GM23338 (cell line): ENCODE measurements at regions not wholly inside any gene's neighbourhood (a gene's known extent, or its start where the extent isn't known, plus 50 kb on each side); places are given as distances from the start of the nearest gene placed in this dataset.

Experiments used
- ATAC-seq: fragments of 200-7000 bp; cut with Tn5 transposase; 3 replicates; pipeline ENCODE4 v1.9.1; 2020
- DNase-seq: peaks from one replicate; pipeline ENCODE4 v3.0.0-alpha.2; 2015; ENCODE audit warnings: low spot score
- H2AFZ ChIP-seq: fragments of 200-600 bp; sonication (generic); 2 replicates; pipeline ENCODE4 v1.8.0; 2016; ENCODE audit warnings: antibody characterized with exemption, mild to moderate bottlenecking, moderate library complexity
- H3F3A ChIP-seq: fragments of 200-600 bp; sonication (generic); replicated peaks from 2 replicates; pipeline ENCODE4 v1.8.0; 2017; ENCODE audit warnings: antibody characterized with exemption, mixed run types, low read depth
- H3K27ac ChIP-seq: fragments of 200-600 bp; sonication (generic); 2 replicates; pipeline ENCODE4 v1.6.1; 2016; ENCODE audit warnings: low read depth
- H3K27me3 ChIP-seq: fragments of 200-600 bp; sonication (generic); 2 replicates; pipeline ENCODE4 v1.8.0; 2016; ENCODE audit warnings: mild to moderate bottlenecking, mixed run types, moderate library complexity; ENCODE audit not compliant: insufficient read depth
- H3K36me3 ChIP-seq: fragments of 200-600 bp; sonication (generic); 2 replicates; pipeline ENCODE4 v1.8.0; 2016; ENCODE audit warnings: mild to moderate bottlenecking; ENCODE audit not compliant: insufficient read depth
- H3K4me1 ChIP-seq: fragments of 200-600 bp; sonication (generic); 2 replicates; pipeline ENCODE4 v1.8.0; 2016; ENCODE audit warnings: mild to moderate bottlenecking, moderate library complexity; ENCODE audit not compliant: insufficient read depth
- H3K4me2 ChIP-seq: fragments of 200-600 bp; sonication (generic); 2 replicates; pipeline ENCODE4 v1.7.1; 2017; ENCODE audit warnings: mixed run types
- H3K4me3 ChIP-seq: fragments of 200-600 bp; sonication (generic); 2 replicates; pipeline ENCODE4 v1.6.1; 2016; ENCODE audit warnings: mixed run types
- H3K79me2 ChIP-seq: fragments of 200-600 bp; sonication (generic); replicated peaks from 2 replicates; pipeline ENCODE4 v1.8.0; 2017; ENCODE audit warnings: mild to moderate bottlenecking; ENCODE audit not compliant: insufficient read depth
- H3K9me2 ChIP-seq: fragments of 200-600 bp; sonication (generic); 2 replicates; pipeline ENCODE4 v1.8.0; 2017; ENCODE audit not compliant: insufficient read depth
- H4K20me1 ChIP-seq: fragments of 200-600 bp; sonication (generic); replicated peaks from 2 replicates; pipeline ENCODE4 v1.8.0; 2017; ENCODE audit warnings: mild to moderate bottlenecking; ENCODE audit not compliant: insufficient read depth
- H3K27ac Mint-ChIP-seq: 2 replicates; pipeline ENCODE4 v1.8.0; 2020; ENCODE audit warnings: inconsistent platforms, mild to moderate bottlenecking, moderate library complexity, mixed read lengths
- H3K27me3 Mint-ChIP-seq: 3 replicates; pipeline ENCODE4 v1.8.0; 2022; ENCODE audit warnings: low read depth, mild to moderate bottlenecking, moderate library complexity, mixed read lengths, inconsistent platforms; ENCODE audit not compliant: insufficient read depth, poor library complexity
- H3K36me3 Mint-ChIP-seq: 3 replicates; pipeline ENCODE4 v1.8.0; 2021; ENCODE audit warnings: low read depth, mild to moderate bottlenecking, inconsistent platforms, moderate library complexity, mixed read lengths
- H3K4me1 Mint-ChIP-seq: 3 replicates; pipeline ENCODE4 v1.8.0; 2020; ENCODE audit warnings: mild to moderate bottlenecking, inconsistent platforms, mixed read lengths
- H3K4me3 Mint-ChIP-seq: 3 replicates; pipeline ENCODE4 v1.8.0; 2021; ENCODE audit warnings: moderate library complexity, mild to moderate bottlenecking, inconsistent platforms, mixed read lengths
- H3K9me3 Mint-ChIP-seq: 3 replicates; pipeline ENCODE4 v1.8.0; 2020; ENCODE audit warnings: moderate library complexity, mild to moderate bottlenecking, inconsistent platforms, mixed read lengths
- CREB1 ChIP-seq: fragments of 250-450 bp; sonication (Bioruptor Pico); IDR thresholded peaks from 2 replicates; pipeline ENCODE4 v1.5.0; 2020; ENCODE audit warnings: low read depth, mild to moderate bottlenecking, moderate library complexity
- CTCF ChIP-seq, 2 experiments: fragments of 200-600 bp in 1 of 2; sonication (generic) in 1 of 2; conservative IDR thresholded peaks; 2 replicates each; pipeline versions ENCODE4 v1.5.1 to v1.6.1; 2016 to 2017; ENCODE audit warnings: antibody characterized with exemption in 2 of 2, low read depth in 2 of 2, mild to moderate bottlenecking in 2 of 2, moderate library complexity in 1 of 2
- EZH2 ChIP-seq: fragments of 200-600 bp; sonication (generic); IDR thresholded peaks from one replicate; pipeline ENCODE4 v1.8.0; 2017; ENCODE audit warnings: antibody characterized with exemption, mild to moderate bottlenecking, low read depth; ENCODE audit not compliant: unreplicated experiment
- EZH2phosphoT487 ChIP-seq: fragments of 200-600 bp; sonication (generic); IDR thresholded peaks from one replicate; pipeline ENCODE4 v1.8.1; 2018; ENCODE audit warnings: antibody characterized with exemption; ENCODE audit not compliant: unreplicated experiment
- JUNB ChIP-seq: IDR thresholded peaks from one replicate; pipeline ENCODE4 v1.6.1; 2016; ENCODE audit warnings: antibody characterized with exemption; ENCODE audit not compliant: unreplicated experiment
- NANOG ChIP-seq: IDR thresholded peaks from 2 replicates; pipeline ENCODE4 v1.6.1; 2016; ENCODE audit warnings: antibody characterized with exemption, borderline replicate concordance
- POLR2AphosphoS5 ChIP-seq: IDR thresholded peaks from 2 replicates; pipeline ENCODE4 v1.6.1; 2016; ENCODE audit warnings: antibody characterized with exemption, low read depth
- REST ChIP-seq: IDR thresholded peaks from one replicate; pipeline ENCODE4 v1.6.1; 2018; ENCODE audit warnings: antibody characterized with exemption; ENCODE audit not compliant: unreplicated experiment
- STAT1 ChIP-seq: IDR thresholded peaks from one replicate; pipeline ENCODE4 v1.6.1; 2016; ENCODE audit warnings: antibody characterized with exemption; ENCODE audit not compliant: unreplicated experiment
- ZNF114 ChIP-seq: fragments of 250-450 bp; sonication (Bioruptor Pico); IDR thresholded peaks from 2 replicates; pipeline ENCODE4 v1.5.0; 2020; ENCODE audit warnings: mild to moderate bottlenecking, moderate library complexity
- ZNF331 ChIP-seq: fragments of 250-450 bp; sonication (Bioruptor Pico); IDR thresholded peaks from 2 replicates; pipeline ENCODE4 v1.5.0; 2020; ENCODE audit warnings: low read depth, mild to moderate bottlenecking, moderate library complexity
- TF ChIP-seq, protein P1 (sequence below): fragments of 250-450 bp; sonication (Bioruptor Pico); IDR thresholded peaks from 2 replicates; pipeline ENCODE4 v1.5.0; 2020; ENCODE audit warnings: mild to moderate bottlenecking, moderate library complexity
- TF ChIP-seq, protein P2 (sequence below): IDR thresholded peaks from 2 replicates; pipeline ENCODE4 v1.6.1; 2016; ENCODE audit warnings: antibody characterized with exemption

- H3K4me2 ChIP-seq = no peak overlapping the region
- no peak overlapping the region for H3K4me3 ChIP-seq
- ATAC-seq (no peak), DNase-seq (no peak)
- peaks cover 6% of the 10 kb centered on the region for H3K27me3 Mint-ChIP-seq
- H3K4me1 ChIP-seq = no peaks in the 10 kb centered on the region
- H4K20me1 ChIP-seq = no peaks in the 10 kb centered on the region
- no peak overlapping the region for H3K27ac ChIP-seq
- no peak overlapping the region for H2AFZ ChIP-seq
- no peaks in the 10 kb centered on the region for H3K36me3 ChIP-seq
- H3K9me2 ChIP-seq = no peaks in the 10 kb centered on the region
- H3K27ac Mint-ChIP-seq = no peak overlapping the region
- H3K27me3 ChIP-seq = no peaks in the 10 kb centered on the region
- no peaks in the 10 kb centered on the region for H3K79me2 ChIP-seq
- no peaks in the 10 kb centered on the region; the same call in 2 of the 3 replicates for H3K9me3 Mint-ChIP-seq
- no peak for TF ChIP-seq REST
- no peak for TF ChIP-seq POLR2AphosphoS5
- TF ChIP-seq ZNF331 = no peak
- no peak for TF ChIP-seq ZNF114 (CRISPR knock-in tag)
- no peak for TF ChIP-seq NANOG
- TF ChIP-seq STAT1 = no peak
- TF ChIP-seq, protein P1, sequence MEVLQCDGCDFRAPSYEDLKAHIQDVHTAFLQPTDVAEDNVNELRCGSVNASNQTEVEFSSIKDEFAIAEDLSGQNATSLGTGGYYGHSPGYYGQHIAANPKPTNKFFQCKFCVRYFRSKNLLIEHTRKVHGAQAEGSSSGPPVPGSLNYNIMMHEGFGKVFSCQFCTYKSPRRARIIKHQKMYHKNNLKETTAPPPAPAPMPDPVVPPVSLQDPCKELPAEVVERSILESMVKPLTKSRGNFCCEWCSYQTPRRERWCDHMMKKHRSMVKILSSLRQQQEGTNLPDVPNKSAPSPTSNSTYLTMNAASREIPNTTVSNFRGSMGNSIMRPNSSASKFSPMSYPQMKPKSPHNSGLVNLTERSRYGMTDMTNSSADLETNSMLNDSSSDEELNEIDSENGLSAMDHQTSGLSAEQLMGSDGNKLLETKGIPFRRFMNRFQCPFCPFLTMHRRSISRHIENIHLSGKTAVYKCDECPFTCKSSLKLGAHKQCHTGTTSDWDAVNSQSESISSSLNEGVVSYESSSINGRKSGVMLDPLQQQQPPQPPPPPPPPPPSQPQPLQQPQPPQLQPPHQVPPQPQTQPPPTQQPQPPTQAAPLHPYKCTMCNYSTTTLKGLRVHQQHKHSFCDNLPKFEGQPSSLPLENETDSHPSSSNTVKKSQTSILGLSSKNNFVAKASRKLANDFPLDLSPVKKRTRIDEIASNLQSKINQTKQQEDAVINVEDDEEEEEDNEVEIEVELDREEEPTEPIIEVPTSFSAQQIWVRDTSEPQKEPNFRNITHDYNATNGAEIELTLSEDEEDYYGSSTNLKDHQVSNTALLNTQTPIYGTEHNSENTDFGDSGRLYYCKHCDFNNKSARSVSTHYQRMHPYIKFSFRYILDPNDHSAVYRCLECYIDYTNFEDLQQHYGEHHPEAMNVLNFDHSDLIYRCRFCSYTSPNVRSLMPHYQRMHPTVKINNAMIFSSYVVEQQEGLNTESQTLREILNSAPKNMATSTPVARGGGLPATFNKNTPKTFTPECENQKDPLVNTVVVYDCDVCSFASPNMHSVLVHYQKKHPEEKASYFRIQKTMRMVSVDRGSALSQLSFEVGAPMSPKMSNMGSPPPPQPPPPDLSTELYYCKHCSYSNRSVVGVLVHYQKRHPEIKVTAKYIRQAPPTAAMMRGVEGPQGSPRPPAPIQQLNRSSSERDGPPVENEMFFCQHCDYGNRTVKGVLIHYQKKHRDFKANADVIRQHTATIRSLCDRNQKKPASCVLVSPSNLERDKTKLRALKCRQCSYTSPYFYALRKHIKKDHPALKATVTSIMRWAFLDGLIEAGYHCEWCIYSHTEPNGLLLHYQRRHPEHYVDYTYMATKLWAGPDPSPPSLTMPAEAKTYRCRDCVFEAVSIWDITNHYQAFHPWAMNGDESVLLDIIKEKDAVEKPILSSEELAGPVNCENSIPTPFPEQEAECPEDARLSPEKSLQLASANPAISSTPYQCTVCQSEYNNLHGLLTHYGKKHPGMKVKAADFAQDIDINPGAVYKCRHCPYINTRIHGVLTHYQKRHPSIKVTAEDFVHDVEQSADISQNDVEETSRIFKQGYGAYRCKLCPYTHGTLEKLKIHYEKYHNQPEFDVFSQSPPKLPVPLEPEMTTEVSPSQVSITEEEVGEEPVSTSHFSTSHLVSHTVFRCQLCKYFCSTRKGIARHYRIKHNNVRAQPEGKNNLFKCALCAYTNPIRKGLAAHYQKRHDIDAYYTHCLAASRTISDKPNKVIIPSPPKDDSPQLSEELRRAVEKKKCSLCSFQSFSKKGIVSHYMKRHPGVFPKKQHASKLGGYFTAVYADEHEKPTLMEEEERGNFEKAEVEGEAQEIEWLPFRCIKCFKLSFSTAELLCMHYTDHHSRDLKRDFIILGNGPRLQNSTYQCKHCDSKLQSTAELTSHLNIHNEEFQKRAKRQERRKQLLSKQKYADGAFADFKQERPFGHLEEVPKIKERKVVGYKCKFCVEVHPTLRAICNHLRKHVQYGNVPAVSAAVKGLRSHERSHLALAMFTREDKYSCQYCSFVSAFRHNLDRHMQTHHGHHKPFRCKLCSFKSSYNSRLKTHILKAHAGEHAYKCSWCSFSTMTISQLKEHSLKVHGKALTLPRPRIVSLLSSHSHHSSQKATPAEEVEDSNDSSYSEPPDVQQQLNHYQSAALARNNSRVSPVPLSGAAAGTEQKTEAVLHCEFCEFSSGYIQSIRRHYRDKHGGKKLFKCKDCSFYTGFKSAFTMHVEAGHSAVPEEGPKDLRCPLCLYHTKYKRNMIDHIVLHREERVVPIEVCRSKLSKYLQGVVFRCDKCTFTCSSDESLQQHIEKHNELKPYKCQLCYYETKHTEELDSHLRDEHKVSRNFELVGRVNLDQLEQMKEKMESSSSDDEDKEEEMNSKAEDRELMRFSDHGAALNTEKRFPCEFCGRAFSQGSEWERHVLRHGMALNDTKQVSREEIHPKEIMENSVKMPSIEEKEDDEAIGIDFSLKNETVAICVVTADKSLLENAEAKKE (CRISPR knock-in tag) = no peak
- no peak for TF ChIP-seq EZH2
- TF ChIP-seq EZH2phosphoT487 = no peak
- no peak for TF ChIP-seq CREB1 (CRISPR knock-in tag)
- no peak for TF ChIP-seq CTCF (conservative IDR thresholded peaks at IDR 0.05; ENCODE audit: low read depth in 2 of 2)
- TF ChIP-seq, protein P2, sequence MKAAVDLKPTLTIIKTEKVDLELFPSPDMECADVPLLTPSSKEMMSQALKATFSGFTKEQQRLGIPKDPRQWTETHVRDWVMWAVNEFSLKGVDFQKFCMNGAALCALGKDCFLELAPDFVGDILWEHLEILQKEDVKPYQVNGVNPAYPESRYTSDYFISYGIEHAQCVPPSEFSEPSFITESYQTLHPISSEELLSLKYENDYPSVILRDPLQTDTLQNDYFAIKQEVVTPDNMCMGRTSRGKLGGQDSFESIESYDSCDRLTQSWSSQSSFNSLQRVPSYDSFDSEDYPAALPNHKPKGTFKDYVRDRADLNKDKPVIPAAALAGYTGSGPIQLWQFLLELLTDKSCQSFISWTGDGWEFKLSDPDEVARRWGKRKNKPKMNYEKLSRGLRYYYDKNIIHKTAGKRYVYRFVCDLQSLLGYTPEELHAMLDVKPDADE = no peak
- no peak for TF ChIP-seq JUNB
- H3K36me3 Mint-ChIP-seq = no peaks in the 10 kb centered on the region
- H3K4me3 Mint-ChIP-seq = no peak overlapping the region
- no peaks in the 10 kb centered on the region for H3F3A ChIP-seq
- H3K4me1 Mint-ChIP-seq = peaks cover 8% of the 10 kb centered on the region
Observed at GRCh38 chr22:44392446-44392921, 79.7 kb upstream of the SHISAL1 start.
